ENCODE measurements at regions not wholly inside any gene's neighbourhood (a gene's known extent, or its start where the extent isn't known, plus 50 kb on each side); places are given as distances from the start of the nearest gene placed in this dataset.
"Not testable (repeated sequence)": the region's sequence is repeated elsewhere in the genome, so short reads cannot be mapped to it uniquely, and the experiment has no call there.

- DNase-seq, result no peak
Measured at GRCh38 chr2:66317268-66317890, 117.5 kb upstream of the MEIS1 start.

DNA sequence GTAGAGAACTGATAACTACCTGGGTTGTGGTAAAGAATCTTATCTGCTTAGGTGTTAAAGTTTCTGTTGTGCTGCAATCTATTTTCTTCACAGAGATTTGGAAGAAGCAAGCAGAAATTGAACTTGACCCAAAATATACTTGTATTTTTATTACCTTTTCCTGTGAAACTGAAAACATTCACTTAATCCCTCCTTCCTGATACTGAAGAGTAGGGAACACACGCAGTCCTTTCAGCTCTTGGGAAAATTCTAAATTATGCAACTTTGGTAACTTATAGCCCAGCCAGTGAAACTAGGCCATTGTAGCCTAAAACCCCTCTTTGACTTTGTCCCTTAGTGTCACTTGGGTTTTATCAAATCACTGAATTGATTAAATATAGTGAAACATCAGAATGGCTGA, 128.4 kb upstream of the MEIS1 start:
- no peak for DNase-seq

GRCh38 chr2:66305718-66306117, 129.2 kb upstream of the MEIS1 start:
- DNase-seq, result peak; percentile 90

- DNase-seq, result no peak
Measured at GRCh38 chr2:66303471-66303870, 131.5 kb upstream of the MEIS1 start.

DNA sequence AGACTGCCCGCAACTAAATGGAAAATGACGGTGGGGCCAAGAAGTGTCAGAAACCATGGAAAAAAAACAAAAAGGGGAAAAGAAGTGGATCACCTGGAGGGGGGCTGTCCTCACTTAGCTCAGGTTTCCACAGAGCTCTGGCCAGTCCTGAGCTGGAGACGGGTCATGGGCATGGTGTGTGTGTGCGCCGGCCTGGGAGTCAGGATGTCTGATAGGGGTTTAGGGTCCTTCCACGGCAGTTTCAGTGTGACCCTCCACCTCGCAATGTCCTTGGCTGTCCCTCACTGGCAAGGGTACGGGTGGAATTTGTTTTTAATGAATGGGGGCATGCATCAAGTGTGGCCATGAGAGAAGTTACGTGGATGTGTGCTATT, 133.2 kb upstream of the MEIS1 start:
- DNase-seq, result no peak

GRCh38 chr2:66301022-66301766, 133.7 kb upstream of the MEIS1 start:
- DNase-seq, result peak; percentile 84

- DNase-seq, result no peak
Measured at GRCh38 chr2:66283787-66284186, 151.1 kb upstream of the MEIS1 start.

- no peak for DNase-seq
Measured at GRCh38 chr2:66281980-66282379, 152.9 kb upstream of the MEIS1 start.

DNA sequence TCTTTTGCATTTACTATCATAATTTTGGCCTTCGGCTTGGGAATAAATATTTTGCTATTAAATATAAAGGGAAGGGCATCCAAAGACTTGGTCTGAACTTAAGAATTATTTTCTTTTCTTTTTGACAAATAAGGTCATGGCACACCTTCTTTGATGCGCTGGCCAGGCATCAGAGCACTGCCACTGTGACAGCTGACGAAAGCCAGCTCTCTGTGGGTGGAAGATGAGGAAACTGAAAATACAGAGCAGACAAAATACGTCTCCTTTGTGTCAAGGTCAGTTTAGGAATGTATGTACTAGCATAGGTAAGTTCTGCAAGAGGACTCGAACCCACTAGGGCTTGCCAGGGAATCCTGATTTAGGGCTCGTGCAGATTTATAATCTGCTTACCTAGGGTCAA, 155.9 kb upstream of the MEIS1 start:
- no peak for DNase-seq

DNA sequence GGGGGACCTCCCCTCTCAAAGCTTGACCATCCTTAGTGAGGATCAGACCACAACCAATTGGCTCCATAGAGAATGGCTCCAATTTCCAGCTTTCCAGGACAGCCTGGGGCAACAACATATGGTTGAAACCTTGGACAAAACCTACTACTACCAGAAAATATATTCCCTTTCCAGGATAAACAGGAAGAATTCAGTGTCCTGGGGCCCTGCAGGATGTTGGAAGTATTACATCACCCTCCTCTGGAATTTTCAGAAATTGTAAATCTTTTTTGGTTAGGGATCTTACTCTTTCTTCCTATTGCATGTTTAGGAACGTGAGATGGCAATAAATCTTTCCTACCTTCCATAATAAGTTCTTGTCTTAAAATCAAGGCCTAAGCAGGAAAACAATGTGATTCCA, 158.9 kb upstream of the MEIS1 start:
- no peak for DNase-seq

DNA sequence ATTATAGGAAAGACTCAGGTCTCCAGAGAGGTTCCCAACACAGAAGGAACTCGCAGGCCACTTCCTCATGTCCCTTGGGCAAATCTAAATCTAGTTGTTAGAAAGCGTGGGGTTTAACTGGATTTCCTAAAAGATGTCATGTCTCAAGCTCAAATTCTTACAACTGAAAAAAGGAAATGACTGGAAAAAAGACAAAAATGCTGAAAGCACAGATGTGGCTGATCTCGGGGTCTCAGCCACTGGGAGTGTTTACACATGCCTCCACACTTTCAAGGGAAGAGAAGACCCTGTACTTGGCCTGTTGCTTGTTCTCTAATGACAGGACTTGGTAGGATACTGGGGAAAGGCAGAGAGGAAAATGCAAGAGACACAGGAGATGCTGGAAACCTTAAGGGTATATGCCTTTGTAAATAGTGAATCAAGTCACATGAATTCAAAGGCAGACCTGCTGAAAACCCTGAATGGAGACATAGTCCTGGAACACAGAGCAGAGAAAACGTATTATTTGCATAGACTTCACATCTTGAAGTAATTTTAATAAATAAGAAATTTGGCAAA, 160.9 kb upstream of the MEIS1 start:
- no peak for DNase-seq

- no peak for DNase-seq
Measured at GRCh38 chr2:66272751-66273150, 162.2 kb upstream of the MEIS1 start.

GRCh38 chr2:66271777-66272176, 163.1 kb upstream of the MEIS1 start:
- DNase-seq, result no peak

DNA sequence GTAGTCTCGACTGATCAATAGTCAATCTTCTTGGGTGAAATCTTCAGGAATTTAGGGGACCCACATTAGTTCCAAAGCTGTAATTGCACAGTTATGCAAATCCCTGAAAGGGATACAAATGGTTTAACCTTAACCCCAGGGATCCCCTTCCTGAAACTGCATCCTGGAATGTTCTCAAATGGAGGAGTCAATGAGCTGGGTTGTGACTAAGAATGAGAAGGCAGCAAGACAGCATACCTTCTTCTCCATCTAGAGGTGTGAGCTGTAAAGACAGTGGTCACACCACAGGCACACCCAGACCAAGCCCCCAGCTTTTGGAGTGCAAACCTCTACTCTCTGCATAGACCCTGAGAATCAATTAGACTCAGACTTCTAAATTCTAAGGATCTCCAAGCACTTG, 164.7 kb upstream of the MEIS1 start:
- DNase-seq, result no peak

DNA sequence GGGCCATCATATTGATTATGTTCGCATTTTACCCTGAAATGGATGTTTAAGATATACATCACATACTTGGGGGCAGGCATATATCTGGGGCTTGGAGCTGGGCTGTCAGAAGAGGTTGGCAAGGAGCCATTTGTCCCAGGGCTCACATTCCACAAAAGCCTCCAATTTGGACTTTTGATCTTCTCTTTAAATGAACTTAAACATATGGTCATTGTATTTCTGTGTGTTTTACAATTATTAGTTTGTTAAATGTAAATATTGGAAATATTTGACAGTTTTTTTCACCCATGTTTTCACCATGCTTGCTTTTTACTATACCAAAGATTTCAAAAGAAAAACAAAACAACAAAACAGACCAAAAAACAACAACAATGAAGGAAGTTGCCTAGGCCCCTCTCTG, 165.8 kb upstream of the MEIS1 start:
- no peak for DNase-seq

DNA sequence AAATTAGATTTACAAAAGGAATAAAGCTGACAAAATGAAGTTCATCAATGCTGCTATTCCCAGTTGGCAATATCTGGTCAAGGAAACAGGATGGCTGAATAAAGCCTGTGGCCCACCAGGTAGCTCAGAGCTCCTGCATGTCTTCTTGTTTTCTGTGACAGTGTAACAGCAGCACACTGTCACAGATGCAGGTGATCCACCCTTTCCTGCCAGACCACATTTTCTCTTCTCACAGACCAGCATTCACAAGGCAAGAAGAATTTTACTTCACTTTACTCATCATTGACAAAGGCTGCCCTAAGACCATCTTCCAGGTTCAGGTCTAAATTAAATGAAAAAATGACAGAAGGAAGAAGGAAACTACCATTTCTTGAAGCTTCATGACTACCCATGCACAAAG, 166.2 kb upstream of the MEIS1 start:
- no peak for DNase-seq

GRCh38 chr2:66264354-66264753, 170.6 kb upstream of the MEIS1 start:
- DNase-seq, result no peak

DNA sequence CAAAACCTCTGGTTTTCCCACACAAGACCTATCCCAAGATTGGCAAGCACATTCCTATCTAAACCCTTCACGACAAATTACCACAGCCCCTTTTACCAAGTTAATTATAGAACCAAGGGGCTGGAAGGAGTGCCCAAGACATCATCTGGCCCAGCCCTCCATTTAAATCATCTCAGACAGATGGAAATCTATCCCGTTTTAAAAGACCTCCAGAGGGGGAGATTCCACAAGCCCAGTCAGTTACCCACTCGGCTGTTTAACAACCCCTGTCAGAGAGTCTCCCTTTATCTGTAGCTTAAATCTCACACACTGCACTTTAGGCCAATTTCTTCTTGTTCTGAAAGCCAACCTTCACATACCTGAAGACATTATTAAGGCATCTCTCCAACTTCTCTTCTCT, 179.1 kb upstream of the MEIS1 start:
- no peak for DNase-seq

DNA sequence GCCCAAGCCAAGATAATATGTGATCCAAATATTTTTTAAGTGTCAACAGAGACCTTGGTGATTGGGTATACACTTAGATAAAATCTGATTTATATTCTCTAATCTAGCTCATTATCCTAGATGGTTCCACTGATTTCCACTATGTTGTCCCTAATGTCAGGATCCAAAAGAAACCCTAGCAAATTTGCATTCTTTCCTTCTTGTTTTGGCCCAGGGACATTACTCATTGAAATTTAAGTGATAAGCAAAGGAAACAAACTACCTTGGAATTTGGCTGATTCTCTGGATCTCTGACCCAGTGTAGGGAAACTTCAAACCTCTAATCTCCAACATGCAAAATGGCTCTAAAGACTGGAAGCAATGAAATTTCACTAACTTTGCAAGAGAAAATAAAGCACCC, 179.8 kb upstream of the MEIS1 start:
- no peak for DNase-seq

GRCh38 chr2:66253066-66253465, 181.9 kb upstream of the MEIS1 start:
- DNase-seq, result no peak

- DNase-seq, result no peak
Measured at GRCh38 chr2:66252109-66252508, 182.8 kb upstream of the MEIS1 start.

GRCh38 chr2:66251573-66251972, 183.4 kb upstream of the MEIS1 start:
- DNase-seq, result no peak

GRCh38 chr2:66249089-66249488, 185.8 kb upstream of the MEIS1 start:
- not testable (repeated sequence) for DNase-seq

GRCh38 chr2:66243809-66244208, 191.1 kb upstream of the MEIS1 start:
- not testable (repeated sequence) for DNase-seq

Data from muscle of arm (tissue), 1 donor.